Tibial nerve (tissue), 4 donors: ENCODE measurements at regions not wholly inside any gene's neighbourhood (a gene's known extent, or its start where the extent isn't known, plus 50 kb on each side); places are given as distances from the start of the nearest gene placed in this dataset.

ENCODE experiments used
- DNase-seq, 2 donors: peaks; one replicate each; pipeline ENCODE4 v3.0.0-alpha.2; 2019; ENCODE audit warnings: low spot score in 2 of 2
- H3K27ac ChIP-seq, 4 donors: fragments of 200-600 bp; sonication (generic) in 3 of 4; one replicate each; pipeline ENCODE4 v1.5.1; 2017 to 2019; ENCODE audit warnings: mild to moderate bottlenecking in 1 of 4
- H3K27me3 ChIP-seq, 2 donors: fragments of 200-600 bp; sonication (generic) in 1 of 2; one replicate each; pipeline versions ENCODE4 v1.5.1 to v1.6.0; 2017 to 2019
- H3K36me3 ChIP-seq, 3 donors: fragments of 200-600 bp; sonication (generic); one replicate each; pipeline ENCODE4 v1.5.1; 2018 to 2019
- H3K4me1 ChIP-seq, 4 donors: fragments of 200-600 bp; sonication (generic) in 3 of 4; one replicate each; pipeline ENCODE4 v1.5.1; 2017 to 2019
- H3K4me3 ChIP-seq, 4 donors: fragments of 200-600 bp; sonication (generic) in 3 of 4; one replicate each; pipeline ENCODE4 v1.5.1; 2017 to 2019; ENCODE audit warnings: mild to moderate bottlenecking in 1 of 4, moderate library complexity in 1 of 4
- H3K9me3 ChIP-seq, 4 donors: fragments of 200-600 bp; sonication (generic) in 3 of 4; one replicate each; pipeline ENCODE4 v1.5.1; 2017 to 2019
- CTCF ChIP-seq, 5 experiments: fragments of 200-600 bp in 3 of 5; fragments of 450-650 bp in 2 of 5; sonication (generic) in 3 of 5; IDR thresholded peaks; one replicate each; pipeline ENCODE4 v1.5.1; 2016 to 2019; ENCODE audit warnings: antibody characterized with exemption in 5 of 5, mild to moderate bottlenecking in 3 of 5, moderate library complexity in 2 of 5
- EP300 ChIP-seq, 2 donors: sonication (generic); formaldehyde crosslinking; IDR thresholded peaks; one replicate each; pipeline ENCODE4 v1.6.1; 2017; ENCODE audit warnings: antibody characterized with exemption in 2 of 2, mild to moderate bottlenecking in 1 of 2
- POLR2A ChIP-seq, 2 donors: fragments of 450-650 bp; IDR thresholded peaks; one replicate each; pipeline ENCODE4 v1.6.1; 2017; ENCODE audit warnings: antibody characterized with exemption in 2 of 2, mild to moderate bottlenecking in 2 of 2, moderate library complexity in 2 of 2
- WGBS, 2 donors: methylation state at CpG; one replicate each; pipeline ENCODE4 v1.1.5; 2018; 5-methylcytosine and 5-hydroxymethylcytosine counted together

GRCh38 chr18:77365667-77366066 lies 116.0 kb downstream of the GALR1 start:
- H3K27ac ChIP-seq: peak overlapping the region in 1 of 4 donors; percentile 13
- no peaks in the 10 kb centered on the region for H3K36me3 ChIP-seq
- peaks cover 0 to 8% (median 3%) of the 10 kb centered on the region in 4 donors for H3K4me1 ChIP-seq
- H3K9me3 ChIP-seq: peaks cover 0 to 17% (median 0%) of the 10 kb centered on the region in 4 donors
- H3K4me3 ChIP-seq: no peak overlapping the region
- H3K27me3 ChIP-seq: no peaks in the 10 kb centered on the region
- WGBS, 2 donors: 65 to 72% methylated on average over 2 of the region's 2 CpGs
- no peak for DNase-seq
- TF ChIP-seq POLR2A (IDR thresholded peaks at IDR 0.05) (no peak), EP300 (IDR thresholded peaks at IDR 0.05) (no peak), CTCF (IDR thresholded peaks at IDR 0.05) (no peak)

- Histone ChIP-seq H3K27me3 (no peaks in the 10 kb centered on the region), H3K9me3 (peaks cover 0 to 17% (median 0%) of the 10 kb centered on the region in 4 donors), H3K4me1 (peaks cover 0 to 8% (median 3%) of the 10 kb centered on the region in 4 donors), H3K4me3 (no peak overlapping the region), H3K27ac (peak overlapping the region in 2 of 4 donors; percentile 13 to 73), H3K36me3 (no peaks in the 10 kb centered on the region)
- peak in 1 of 2 donors; percentile 40 for DNase-seq
- TF ChIP-seq CTCF (IDR thresholded peaks at IDR 0.05): no peak
- TF ChIP-seq EP300 (IDR thresholded peaks at IDR 0.05): no peak
- TF ChIP-seq POLR2A (IDR thresholded peaks at IDR 0.05): no peak
- 65% methylated on average over 11 of the region's 11 CpGs for WGBS, 2 donors
These were observed 116.5 kb downstream of the GALR1 start for GRCh38 chr18:77366067-77366719.

- peaks cover 0 to 8% (median 3%) of the 10 kb centered on the region in 4 donors for H3K4me1 ChIP-seq
- no peaks in the 10 kb centered on the region for H3K36me3 ChIP-seq
- H3K27me3 ChIP-seq: no peaks in the 10 kb centered on the region
- DNase-seq: peak; percentile 39 to 52
- 14 to 23% methylated on average over 27 of the region's 27 CpGs for WGBS, 2 donors
- peaks cover 0 to 17% (median 0%) of the 10 kb centered on the region in 4 donors for H3K9me3 ChIP-seq
- H3K27ac ChIP-seq: peak overlapping the region in 3 of 4 donors; percentile 59 to 73 (median 65)
- TF ChIP-seq POLR2A (IDR thresholded peaks at IDR 0.05): no peak
- peak in 1 of 2 donors; percentile 21 for TF ChIP-seq EP300 (IDR thresholded peaks at IDR 0.05)
- peak in 1 of 5 experiments; percentile 14 for TF ChIP-seq CTCF (IDR thresholded peaks at IDR 0.05)
- peak overlapping the region in 3 of 4 donors; percentile 14 to 32 (median 31) for H3K4me3 ChIP-seq
These were observed 117.3 kb downstream of the GALR1 start for GRCh38 chr18:77366720-77367641.

GRCh38 chr18:77369644-77370043 lies 120.0 kb downstream of the GALR1 start:
- H3K4me1 ChIP-seq: peaks cover 0 to 11% (median 3%) of the 10 kb centered on the region in 4 donors
- WGBS, 2 donors: 92 to 99% methylated on average over 2 of the region's 2 CpGs
- H3K9me3 ChIP-seq: peaks cover 0 to 17% (median 0%) of the 10 kb centered on the region in 4 donors
- DNase-seq: no peak
- TF ChIP-seq POLR2A (IDR thresholded peaks at IDR 0.05) (no peak), EP300 (IDR thresholded peaks at IDR 0.05) (no peak), CTCF (IDR thresholded peaks at IDR 0.05) (no peak)
- H3K4me3 ChIP-seq: no peak overlapping the region
- H3K36me3 ChIP-seq: no peaks in the 10 kb centered on the region
- H3K27me3 ChIP-seq: no peaks in the 10 kb centered on the region
- no peak overlapping the region for H3K27ac ChIP-seq
